HG03097 (cell line): ENCODE measurements at regions not wholly inside any gene's neighbourhood (a gene's known extent, or its start where the extent isn't known, plus 50 kb on each side); places are given as distances from the start of the nearest gene placed in this dataset.

Experiments used
- ATAC-seq: cut with Tn5 transposase; IDR thresholded peaks from one replicate; pipeline ENCODE4 v1.9.1; 2021; ENCODE audit not compliant: unreplicated experiment, low FRiP score

- no peak for ATAC-seq
Measured at GRCh38 chr7:145681646-145682045, 435.0 kb upstream of the CNTNAP2 start.

- ATAC-seq = no peak
Measured at GRCh38 chr7:145681159-145681558, 435.4 kb upstream of the CNTNAP2 start.

GRCh38 chr7:145665499-145666258 lies 450.9 kb upstream of the CNTNAP2 start:
- no peak for ATAC-seq

GRCh38 chr7:145655666-145656065 lies 460.9 kb upstream of the CNTNAP2 start:
- no peak for ATAC-seq

- ATAC-seq = no peak
Measured at GRCh38 chr7:145645135-145645515, 471.5 kb upstream of the CNTNAP2 start.

GRCh38 chr7:145644426-145645134 lies 472.0 kb upstream of the CNTNAP2 start:
- no peak for ATAC-seq

GRCh38 chr7:145643981-145644380 lies 472.6 kb upstream of the CNTNAP2 start:
- ATAC-seq = no peak

GRCh38 chr7:145633513-145633912 lies 483.1 kb upstream of the CNTNAP2 start:
- ATAC-seq = no peak

GRCh38 chr7:145624618-145625017 lies 492.0 kb upstream of the CNTNAP2 start:
- ATAC-seq = no peak

GRCh38 chr7:145605963-145606362 lies 510.6 kb upstream of the CNTNAP2 start:
- ATAC-seq = no peak

- ATAC-seq = no peak
Measured at GRCh38 chr7:145599376-145599775, 517.2 kb upstream of the CNTNAP2 start.

GRCh38 chr7:145584401-145584800 lies 532.2 kb upstream of the CNTNAP2 start:
- no peak for ATAC-seq

GRCh38 chr7:145582742-145583303 lies 533.8 kb upstream of the CNTNAP2 start:
- ATAC-seq = no peak

- no peak for ATAC-seq
Measured at GRCh38 chr7:145557805-145558204, 558.8 kb upstream of the CNTNAP2 start.

- ATAC-seq = no peak
Measured at GRCh38 chr7:145543242-145543641, 573.4 kb upstream of the CNTNAP2 start.

- ATAC-seq = no peak
Measured at GRCh38 chr7:145539910-145540309, 576.7 kb upstream of the CNTNAP2 start.

GRCh38 chr7:145534301-145534700 lies 582.3 kb upstream of the CNTNAP2 start:
- ATAC-seq = no peak

- ATAC-seq = no peak
Measured at GRCh38 chr7:145520284-145520683, 596.3 kb upstream of the CNTNAP2 start.

GRCh38 chr7:145511004-145511403 lies 605.6 kb upstream of the CNTNAP2 start:
- no peak for ATAC-seq

- no peak for ATAC-seq
Measured at GRCh38 chr7:145497911-145498525, 618.6 kb upstream of the CNTNAP2 start.

GRCh38 chr7:145490356-145490755 lies 626.2 kb upstream of the CNTNAP2 start:
- no peak for ATAC-seq
